Fibroblast of skin of scalp (primary cell): ENCODE measurements at regions not wholly inside any gene's neighbourhood (a gene's known extent, or its start where the extent isn't known, plus 50 kb on each side); places are given as distances from the start of the nearest gene placed in this dataset.
"Not testable (repeated sequence)": the region's sequence is repeated elsewhere in the genome, so short reads cannot be mapped to it uniquely, and the experiment has no call there.

Experiments used
- DNase-seq: peaks from one replicate; pipeline ENCODE4 v3.0.0-alpha.2; 2013

GRCh38 chr3:135641761-135642160, 323.8 kb upstream of the PPP2R3A start:
- DNase-seq = no peak

- no peak for DNase-seq
Observed at GRCh38 chr3:135645541-135645940, 320.0 kb upstream of the PPP2R3A start.

- no peak for DNase-seq
Observed at GRCh38 chr3:135646873-135647272, 318.7 kb upstream of the PPP2R3A start.

- DNase-seq = no peak
Observed at GRCh38 chr3:135649361-135649760, 316.2 kb upstream of the PPP2R3A start.

- no peak for DNase-seq
Observed at GRCh38 chr3:135650309-135650708, 315.2 kb upstream of the PPP2R3A start.

- DNase-seq = no peak
Observed at GRCh38 chr3:135652388-135652787, 313.1 kb upstream of the PPP2R3A start.

- DNase-seq = no peak
Observed at GRCh38 chr3:135655328-135655727, 310.2 kb upstream of the PPP2R3A start.

GRCh38 chr3:135658451-135658850, 307.1 kb upstream of the PPP2R3A start:
- DNase-seq = not testable (repeated sequence)

- DNase-seq = no peak
Observed at GRCh38 chr3:135667061-135667460, 298.5 kb upstream of the PPP2R3A start.

- DNase-seq = no peak
Observed at GRCh38 chr3:135674508-135674907, 291.0 kb upstream of the PPP2R3A start.

- no peak for DNase-seq
Observed at GRCh38 chr3:135678386-135678785, 287.1 kb upstream of the PPP2R3A start.

- no peak for DNase-seq
Observed at GRCh38 chr3:135688003-135688402, 277.5 kb upstream of the PPP2R3A start.

GRCh38 chr3:135690664-135691063, 274.9 kb upstream of the PPP2R3A start:
- DNase-seq = no peak

- no peak for DNase-seq
Observed at GRCh38 chr3:135691240-135691639, 274.3 kb upstream of the PPP2R3A start.

GRCh38 chr3:135694142-135694541, 271.4 kb upstream of the PPP2R3A start:
- DNase-seq = no peak

GRCh38 chr3:135699741-135700140, 265.8 kb upstream of the PPP2R3A start:
- DNase-seq = no peak

- DNase-seq = no peak
Observed at GRCh38 chr3:135706758-135707375, 258.7 kb upstream of the PPP2R3A start.

GRCh38 chr3:135719449-135719848, 246.1 kb upstream of the PPP2R3A start:
- DNase-seq = no peak

GRCh38 chr3:135728007-135728721, 237.4 kb upstream of the PPP2R3A start:
- no peak for DNase-seq

GRCh38 chr3:135731546-135731945, 234.0 kb upstream of the PPP2R3A start:
- DNase-seq = no peak

- DNase-seq = no peak
Observed at GRCh38 chr3:135736740-135737139, 228.8 kb upstream of the PPP2R3A start.

GRCh38 chr3:135739779-135740178, 225.7 kb upstream of the PPP2R3A start:
- DNase-seq = no peak

- DNase-seq = no peak
Observed at GRCh38 chr3:135740211-135740610, 225.3 kb upstream of the PPP2R3A start.

- DNase-seq = no peak
Observed at GRCh38 chr3:135740751-135741150, 224.8 kb upstream of the PPP2R3A start.

- no peak for DNase-seq
Observed at GRCh38 chr3:135751991-135752390, 213.5 kb upstream of the PPP2R3A start.
